HG02623 (cell line): ENCODE measurements at regions not wholly inside any gene's neighbourhood (a gene's known extent, or its start where the extent isn't known, plus 50 kb on each side); places are given as distances from the start of the nearest gene placed in this dataset.

Source experiments
- ATAC-seq: cut with Tn5 transposase; IDR thresholded peaks from one replicate; pipeline ENCODE4 v1.9.1; 2021; ENCODE audit warnings: moderate library complexity; ENCODE audit not compliant: unreplicated experiment

DNA sequence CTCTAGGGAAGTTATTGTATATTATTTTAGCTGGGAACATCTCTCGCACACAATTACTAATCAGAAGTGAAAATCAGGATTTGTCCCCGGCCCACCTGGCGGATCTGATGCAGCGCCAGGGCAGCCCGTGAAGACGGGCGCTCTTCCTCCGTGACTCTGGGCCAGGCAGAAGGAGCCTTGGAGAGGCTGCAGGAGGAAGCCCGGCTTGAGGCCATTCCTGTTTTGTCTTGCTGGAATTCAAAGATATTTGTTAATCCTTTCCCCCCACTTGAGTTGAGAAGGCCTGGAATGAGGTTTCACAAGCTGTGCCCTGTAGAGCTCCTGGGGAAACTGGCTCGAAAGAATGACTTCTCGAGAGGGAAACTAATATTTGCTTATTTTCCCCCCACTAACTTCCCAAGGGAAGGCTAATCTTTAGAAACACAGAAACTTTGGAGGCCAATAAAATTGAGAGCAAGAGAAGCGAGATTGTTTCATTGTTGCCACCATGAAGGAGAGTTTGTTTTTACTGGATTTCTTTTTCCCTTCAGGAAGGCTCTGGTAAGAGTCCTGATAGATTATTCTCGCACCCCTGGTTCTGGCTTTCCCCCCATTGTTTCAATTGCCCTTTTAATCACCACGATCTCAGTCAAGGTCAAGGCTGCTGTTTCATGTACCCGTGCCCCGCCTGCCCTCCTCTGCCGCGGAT is 92.8 kb upstream of the SEPTIN5 start:
- no peak for ATAC-seq

DNA sequence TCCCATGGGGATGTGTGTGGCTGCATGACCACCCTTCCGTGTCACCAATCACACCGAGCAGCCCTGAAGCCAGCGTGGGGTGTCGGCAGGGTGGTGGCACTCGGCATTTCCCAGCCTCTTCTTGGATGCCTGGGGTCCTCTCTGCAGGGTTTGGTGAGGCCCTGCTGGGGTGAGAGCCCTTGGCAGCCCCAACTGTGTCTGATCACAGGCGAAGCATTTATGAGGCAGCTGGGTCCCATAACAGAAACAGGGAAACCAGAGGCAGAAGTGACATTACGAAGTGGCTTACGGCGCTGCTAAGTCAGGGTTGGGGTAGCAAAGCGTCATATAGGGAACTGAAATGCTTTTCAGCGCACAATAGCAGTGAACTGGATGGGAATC is 92.3 kb upstream of the SEPTIN5 start:
- no peak for ATAC-seq

DNA sequence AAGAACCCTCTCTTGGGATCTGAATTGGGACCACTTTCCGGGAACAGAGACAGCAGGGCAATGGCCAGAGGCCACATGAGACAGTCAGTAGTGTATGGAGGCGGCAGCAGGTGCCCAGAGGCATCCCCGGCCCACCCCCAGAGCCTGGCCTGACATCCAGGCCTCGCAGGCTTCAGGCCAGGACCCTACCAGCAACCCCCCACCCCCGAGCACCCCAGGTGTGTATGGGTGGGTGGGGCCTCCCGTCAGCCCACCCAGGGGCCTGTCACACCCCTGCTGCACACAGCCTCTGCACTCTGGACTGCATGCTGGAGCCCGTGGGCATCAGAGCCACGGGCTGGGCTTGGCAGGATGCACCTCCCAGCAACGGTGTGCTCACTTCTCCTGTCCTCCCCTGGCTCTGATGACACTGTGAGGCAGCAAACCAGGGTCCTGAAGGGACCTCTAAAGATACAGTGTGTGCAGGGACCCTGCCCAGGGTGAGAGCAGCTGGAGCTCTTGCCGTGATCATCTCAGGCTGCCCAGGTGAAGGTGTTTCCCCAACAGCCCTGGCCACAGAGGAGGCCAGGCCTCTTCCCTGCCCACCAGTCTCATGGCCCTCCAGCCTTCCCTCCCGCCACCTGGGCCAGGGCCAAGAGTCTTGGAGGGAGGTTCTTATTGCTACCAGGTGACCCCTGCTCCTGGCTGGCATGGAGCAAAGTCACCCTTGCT is 88.8 kb upstream of the SEPTIN5 start:
- ATAC-seq, result no peak

DNA sequence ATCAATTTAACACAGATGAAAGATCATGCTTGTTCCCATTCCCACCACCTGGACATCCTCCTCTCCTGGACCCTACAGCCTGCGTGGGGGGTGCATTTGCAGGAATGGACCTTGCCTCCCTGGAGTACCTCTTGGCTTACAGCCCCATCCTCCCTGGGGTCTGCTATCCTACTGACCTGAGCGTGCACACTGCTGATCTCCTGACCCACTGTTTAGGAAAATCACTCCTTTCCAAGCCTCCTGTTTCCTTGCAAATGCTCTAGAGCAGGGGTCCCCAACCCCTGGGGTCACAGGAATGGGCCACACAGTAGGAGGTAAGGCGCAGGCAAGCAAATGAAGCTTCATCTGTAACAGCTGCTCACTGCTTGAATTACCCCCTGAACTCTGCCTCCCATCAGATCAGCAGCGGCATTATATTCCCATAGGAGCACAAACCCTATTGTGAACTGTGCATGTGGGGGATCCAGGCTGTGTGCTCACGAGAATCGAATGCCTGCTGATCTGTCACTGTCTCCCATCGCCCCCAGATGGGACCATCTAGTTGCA is 88.2 kb upstream of the SEPTIN5 start:
- no peak for ATAC-seq

DNA sequence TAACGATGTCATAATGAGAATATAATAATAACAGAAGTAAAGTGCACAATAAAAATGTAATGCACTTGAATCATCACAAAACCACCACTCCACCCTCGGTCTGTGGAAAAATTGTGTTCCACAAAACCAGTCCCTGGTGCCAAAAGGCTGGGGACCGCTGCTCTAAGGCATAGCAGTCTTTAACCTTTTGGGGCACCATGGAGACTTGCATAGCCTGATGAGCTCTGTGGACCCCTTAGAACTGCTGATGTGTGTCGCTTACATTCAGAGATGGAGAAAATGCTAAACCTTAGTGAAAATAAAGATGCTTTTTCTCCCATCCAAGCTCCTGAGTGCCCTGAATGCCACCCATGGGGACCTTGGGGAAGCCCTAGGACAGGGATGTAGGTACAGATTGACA is 87.6 kb upstream of the SEPTIN5 start:
- ATAC-seq, result no peak

DNA sequence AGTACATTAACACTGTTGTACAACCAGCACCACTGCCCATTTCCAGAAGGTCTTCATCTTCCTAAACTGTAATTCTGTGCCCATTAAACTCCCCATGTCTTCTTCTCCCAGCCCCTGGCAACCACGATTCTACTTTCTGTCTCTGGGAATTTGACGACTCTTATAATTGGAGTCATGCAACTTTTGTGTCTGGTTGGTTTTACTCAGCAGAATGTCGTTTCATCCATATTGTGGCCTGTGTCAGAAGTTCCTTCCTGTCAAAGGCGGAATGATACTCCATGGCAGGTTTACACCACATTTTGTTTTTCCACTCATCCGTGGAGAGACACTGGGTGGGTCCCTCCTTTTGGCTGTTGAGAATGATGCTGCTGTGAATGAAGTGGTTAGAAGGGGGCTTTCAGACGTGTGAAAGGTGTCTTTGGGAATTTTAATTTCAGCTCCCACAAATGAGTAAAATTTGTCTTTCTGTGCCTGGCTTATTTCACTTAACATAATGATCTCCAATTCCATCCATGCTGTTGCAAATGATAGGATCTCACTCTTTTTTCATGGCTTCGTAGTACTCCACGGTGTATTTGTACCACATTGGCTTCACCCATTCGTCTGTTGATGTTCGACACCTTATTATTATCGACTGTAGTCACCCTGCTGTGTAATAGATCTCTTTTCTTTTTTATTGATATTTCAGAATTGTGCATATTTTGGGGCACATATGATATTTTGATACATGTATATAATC is 86.1 kb upstream of the SEPTIN5 start:
- ATAC-seq, result no peak

DNA sequence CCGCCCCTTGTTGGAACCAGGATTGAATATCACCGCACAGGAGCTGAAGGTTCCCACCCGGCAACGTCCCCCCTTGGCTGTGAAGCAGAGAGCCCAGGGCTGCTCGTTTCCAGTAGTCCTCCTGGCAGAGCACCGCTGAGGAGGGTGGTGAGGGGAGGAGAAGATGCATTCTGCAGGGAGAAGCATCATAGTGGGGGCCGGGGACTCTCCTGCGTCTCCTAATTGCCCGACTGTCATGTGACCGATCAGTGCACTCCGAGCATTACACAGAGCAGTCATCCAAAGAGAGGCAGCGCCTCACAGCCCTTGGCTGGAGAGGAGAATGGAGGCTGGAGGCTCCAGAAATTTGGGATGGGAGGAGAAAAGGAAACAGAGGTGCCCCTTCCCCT is 85.0 kb upstream of the SEPTIN5 start:
- ATAC-seq, result no peak

DNA sequence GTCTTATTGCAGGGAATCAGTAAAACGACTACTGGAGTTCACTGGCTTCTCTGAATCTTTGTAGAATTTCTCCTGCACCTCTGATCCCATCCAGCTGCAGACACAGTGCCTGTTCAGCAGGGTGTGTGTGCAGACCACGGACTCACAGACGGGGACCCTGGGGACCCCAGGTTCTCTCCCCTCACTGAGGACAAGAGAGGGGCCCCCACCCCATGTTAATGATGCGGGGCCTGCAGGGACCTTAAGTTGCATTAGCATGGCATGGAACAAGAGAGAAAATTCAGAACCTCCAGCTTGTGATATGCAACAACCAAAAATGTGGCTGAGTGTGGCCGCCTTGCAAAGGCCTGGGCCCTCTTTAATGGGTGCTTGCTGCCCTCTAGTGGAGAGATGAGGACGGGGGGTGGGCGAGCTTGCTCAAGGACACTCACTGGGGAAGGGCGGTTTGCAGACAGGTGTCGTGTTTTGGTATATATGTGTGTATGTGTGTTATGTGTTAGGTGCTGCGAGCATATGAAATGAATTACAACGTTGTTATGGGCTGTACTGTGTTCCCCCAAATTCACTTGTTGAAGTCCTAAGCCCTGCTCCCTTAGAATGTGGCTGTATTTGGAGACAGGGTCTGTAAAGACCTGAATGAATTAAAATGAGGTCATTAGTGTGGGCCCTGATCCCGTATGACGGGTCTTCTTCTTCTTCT is 84.4 kb upstream of the SEPTIN5 start:
- ATAC-seq, result no peak

DNA sequence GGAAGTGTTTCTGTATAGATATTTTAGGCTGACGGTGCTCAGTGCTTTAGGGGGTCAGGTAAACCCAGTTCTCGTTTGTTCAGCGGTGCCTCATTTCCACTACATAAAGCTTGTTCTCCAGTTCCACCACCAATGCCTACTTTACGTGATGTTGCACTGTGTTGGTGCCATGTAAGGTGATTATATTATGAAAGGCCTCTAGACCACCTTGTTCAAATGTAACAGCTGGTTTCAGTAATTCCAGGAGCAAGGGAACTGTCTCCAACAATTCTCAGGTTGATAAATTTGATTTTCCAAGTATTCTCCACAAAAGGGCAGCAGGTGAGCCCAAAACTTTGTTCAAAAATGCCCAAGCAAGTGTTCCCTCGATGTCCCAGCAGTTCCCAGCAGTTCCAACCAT is 83.7 kb upstream of the SEPTIN5 start:
- no peak for ATAC-seq

DNA sequence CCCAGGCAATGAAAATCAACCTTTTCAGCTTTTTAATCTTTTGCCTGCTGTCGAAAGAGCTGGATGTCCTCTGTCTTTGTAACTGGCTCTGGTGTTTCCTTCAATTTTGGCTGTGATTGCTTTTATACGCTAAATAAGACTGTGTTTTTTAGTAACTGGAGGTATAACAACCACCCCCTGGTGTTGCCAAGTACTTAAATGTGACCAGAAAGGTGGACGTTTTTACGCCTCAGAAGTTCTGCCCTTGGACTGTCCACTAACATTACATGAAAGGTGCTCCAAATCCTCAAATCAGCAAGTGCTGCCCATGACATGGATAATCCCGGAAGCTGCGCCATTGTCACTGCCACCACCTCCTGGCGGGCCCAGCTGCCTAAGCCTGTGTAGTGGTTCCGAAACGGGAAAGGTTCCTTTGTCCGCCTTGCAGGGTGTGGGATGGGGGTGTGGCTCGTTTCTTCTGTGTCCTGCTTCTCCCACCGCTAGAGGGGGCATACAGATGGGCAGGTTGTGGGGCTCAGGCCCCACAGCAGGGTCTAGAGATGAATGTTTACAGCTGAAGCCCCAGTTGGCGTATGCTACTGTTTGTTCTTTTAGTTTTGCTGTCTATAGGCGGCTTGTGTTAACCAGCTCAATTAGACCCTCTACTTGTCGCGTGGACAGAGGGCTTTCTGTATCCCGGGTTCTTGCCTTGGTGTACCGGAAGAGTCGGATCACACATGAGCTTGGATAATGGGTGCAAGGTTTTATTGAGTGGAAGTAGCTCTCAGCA is 82.2 kb upstream of the SEPTIN5 start:
- ATAC-seq, result no peak

DNA sequence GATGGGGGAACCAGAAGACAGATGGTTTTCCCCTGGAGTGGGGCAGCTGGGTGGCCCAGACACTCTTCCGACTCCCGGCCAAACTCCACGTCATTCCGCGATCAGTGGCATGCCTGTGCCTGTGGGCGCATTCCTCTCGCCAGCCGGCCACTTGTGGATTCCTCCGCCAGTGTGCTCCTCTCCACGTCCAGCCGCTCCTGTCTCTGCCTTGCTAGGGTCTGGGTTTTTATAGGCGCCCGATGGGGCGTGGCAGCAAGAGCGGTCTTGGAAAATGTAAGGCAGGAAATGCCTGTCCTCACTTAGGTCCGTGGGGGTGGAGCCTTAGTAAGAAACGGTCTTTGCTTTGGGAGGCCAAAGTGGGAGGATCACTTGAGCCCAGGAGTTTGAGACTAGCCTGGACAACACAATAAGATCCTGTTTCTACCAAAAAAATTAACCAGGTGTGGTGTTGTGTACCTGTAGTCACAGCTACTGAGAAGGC is 81.6 kb upstream of the SEPTIN5 start:
- ATAC-seq, result no peak

DNA sequence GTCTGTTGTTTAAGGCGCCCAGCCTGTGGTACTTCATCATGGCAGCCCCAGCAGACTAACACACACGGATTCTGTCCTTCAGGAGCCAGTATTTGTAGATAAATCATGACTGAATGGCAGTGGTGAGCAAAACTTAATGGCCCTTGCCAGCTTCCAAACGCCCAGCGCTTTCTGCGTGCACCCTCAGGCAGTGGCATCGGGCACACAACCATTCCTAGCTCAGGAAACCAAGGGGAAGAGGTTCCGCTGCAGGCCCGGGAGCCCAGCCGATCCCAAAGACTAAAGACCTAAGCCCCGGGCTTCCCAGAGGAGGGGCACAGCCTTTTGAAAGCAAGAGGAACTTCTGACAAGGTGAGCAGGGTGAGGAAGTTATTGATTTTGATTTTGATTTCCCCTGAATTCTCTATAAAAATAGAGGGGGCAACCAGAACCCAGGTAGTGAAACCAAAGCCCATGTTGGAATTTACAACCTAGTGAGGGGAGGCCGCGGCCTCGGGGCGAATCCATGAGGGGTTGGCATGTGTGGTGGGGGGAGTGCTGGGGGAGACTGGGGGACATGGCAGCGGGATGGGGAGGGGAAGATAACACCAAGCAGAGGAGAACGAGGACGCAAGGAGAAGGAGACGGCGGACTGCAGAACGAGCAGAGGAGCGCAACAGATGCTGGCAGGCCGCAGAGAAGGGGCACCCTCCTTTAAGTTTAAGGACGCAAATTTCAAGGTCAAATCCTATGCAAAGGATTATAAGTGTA is 79.9 kb upstream of the SEPTIN5 start:
- no peak for ATAC-seq

DNA sequence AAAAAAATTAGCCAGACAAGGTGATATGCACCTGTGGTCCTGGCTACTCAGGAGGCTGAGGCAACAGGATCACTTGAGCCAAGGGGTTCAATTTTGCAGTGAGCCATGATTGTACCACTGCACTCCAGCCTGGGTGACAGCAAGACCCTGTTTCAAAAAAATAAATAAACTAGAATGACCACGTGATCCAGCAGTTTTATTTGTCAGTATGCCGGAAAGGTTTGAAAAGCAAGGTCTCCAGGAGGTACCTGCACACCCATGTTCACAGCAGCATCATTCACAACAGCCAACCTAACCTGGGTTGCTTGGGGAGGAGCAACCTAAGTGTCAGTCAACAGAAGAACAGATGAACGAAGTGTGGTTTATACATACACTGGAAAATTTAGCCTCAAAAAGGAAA is 78.7 kb upstream of the SEPTIN5 start:
- ATAC-seq, result no peak

DNA sequence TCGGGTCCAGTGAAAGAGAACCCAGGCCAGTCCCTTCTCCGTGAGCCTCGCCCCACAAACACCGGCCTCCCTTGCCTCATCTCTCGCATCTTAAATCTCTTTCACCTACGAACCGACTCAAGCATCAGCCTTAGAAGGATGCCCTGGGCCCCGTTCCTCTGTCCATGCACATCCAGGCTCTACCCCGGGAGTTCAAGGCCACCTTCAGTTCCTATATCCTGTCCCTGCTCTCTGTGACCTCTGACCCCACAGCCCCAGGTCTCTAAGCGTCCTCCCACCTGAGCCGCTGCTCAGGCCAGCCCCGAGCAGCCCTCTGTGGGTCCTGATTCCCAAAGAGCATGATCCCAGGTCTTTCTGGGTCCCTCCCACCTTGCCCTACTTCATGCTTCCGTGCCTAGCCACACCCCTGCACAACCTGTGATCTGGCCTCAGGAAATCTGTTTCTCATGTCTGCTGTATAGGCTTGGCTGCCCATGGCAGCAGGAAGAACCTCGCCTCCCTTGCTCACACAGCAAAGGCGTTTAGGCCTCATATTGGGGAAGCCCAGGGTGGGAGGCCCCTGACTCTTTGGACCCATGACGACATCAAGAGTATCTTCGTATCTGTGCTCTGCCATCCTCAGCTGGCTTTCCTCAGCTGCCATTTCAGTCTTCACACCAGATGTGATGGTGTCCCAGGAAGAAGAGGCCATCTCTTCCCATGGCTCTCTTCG is 77.5 kb upstream of the SEPTIN5 start:
- ATAC-seq, result no peak

DNA sequence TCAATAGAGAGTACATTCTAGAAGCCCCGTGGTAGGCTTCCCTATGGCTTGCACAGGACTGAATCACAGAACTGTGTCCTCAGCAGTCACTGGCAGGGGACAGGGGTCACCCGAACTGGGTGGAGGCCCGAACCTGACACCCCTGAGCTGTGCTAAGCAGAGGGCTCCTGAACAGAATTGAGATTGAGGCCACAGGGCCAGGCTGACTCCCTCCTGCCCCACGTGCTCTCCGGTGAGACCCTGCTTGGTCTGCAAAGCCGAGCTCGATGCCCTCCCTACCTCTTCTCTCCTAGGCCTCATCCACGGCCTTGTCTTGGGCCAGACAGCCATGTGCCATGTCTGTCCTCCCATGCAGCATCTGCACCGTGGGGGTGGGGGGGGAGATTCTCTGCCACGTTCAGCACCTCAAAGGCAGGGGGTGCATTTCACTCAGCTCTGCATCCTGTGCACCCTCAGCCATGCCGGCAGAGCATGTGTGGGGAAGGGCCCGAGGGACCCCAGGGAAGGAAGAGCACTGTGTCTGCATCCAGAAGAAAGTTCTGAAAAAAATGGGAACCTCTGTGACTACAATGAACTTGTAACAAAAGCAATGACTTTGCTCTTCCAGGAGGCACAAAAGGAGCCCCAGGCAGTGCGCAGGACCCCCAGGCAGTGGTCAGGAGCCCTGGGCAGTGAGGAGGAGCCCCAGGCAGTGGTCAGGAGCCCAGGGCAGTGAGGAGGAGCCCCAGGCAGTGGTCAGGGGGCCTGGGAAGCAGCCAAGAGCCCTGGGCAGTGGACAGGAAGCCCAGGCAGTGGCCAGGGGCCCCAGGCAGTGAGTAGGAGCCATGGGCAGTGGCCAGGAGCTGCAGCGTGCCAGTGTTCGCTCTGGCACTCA is 76.7 kb upstream of the SEPTIN5 start:
- no peak for ATAC-seq

DNA sequence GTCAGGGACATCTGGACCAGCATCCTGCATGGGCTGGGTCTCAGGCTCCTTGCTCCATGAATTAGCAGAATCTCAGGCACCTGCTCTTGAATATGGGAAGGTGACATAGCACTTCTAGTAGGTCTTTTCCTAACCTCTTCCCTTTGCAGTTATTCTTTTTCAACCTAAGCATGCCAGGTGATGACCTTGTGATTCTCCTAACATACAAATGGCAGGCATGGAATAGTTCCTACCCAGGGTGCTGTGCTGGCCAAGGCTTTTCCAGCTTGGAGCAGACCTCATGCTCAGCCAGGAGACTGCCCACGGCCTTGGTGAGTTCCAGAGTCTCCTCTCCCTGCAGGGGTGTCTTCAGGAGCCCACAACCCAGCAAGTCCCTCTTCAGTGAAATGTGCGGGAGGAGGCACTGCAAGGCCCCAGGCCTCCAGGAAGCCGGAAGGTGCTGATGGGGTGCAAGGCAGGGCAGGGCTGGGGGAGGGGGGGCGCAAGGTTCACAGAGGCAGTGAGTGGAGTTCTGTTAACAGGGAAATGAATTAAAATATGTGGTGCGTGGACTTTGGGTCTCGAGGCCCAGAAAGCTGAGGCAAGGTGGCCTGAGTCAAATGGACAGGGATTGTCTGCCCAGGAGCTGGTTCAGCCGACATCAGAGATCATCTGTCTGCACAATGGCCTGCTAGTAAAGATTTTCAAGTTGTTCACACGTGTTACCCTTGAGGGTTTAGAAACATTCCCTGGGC is 75.9 kb upstream of the SEPTIN5 start:
- ATAC-seq, result no peak

DNA sequence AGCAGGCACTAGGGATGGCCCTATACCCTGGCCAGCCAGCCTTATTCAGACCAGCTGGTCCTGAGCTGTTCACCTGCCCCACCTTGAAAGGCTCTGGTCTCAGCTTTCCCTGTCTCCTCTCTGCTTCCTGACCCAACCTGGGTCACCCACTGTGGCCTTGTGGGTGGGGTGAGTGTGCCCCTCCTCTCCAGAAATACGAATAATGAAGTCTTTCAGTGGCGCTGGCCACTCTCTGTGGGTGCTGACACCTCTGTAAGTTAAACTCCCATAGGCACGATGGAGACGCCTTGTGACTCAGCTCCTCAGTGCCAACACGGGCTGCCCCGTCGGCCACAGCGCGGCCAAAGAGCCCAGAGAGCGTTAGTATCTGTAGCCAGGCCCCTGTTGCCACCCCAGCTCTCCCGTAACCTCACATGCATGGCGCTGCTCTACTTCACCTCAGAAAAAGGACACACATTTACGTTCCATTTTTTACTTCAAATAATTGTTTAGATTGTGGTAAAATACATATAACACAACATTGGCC is 74.6 kb upstream of the SEPTIN5 start:
- ATAC-seq, result no peak
